Trophoblast cell (in vitro differentiated cells and primary cell): ENCODE measurements at regions not wholly inside any gene's neighbourhood (a gene's known extent, or its start where the extent isn't known, plus 50 kb on each side); places are given as distances from the start of the nearest gene placed in this dataset.
"Not testable (repeated sequence)": the region's sequence is repeated elsewhere in the genome, so short reads cannot be mapped to it uniquely, and the experiment has no call there.

Source experiments
- DNase-seq, 2 donors: peaks; one replicate each; pipeline ENCODE4 v3.0.0-alpha.2; 2016
- H2AFZ ChIP-seq: 2 replicates; pipeline ENCODE4 v1.6.1; 2013; ENCODE audit warnings: low read length, moderate library complexity, mild to moderate bottlenecking; ENCODE audit not compliant: insufficient read depth, poor library complexity
- H2AK5ac ChIP-seq: 2 replicates; pipeline ENCODE4 v1.6.1; 2013; ENCODE audit warnings: mild to moderate bottlenecking, low read length
- H2BK120ac ChIP-seq: 2 replicates; pipeline ENCODE4 v1.6.1; 2013; ENCODE audit warnings: low read length, mild to moderate bottlenecking, moderate library complexity; ENCODE audit not compliant: insufficient read depth, poor library complexity
- H2BK12ac ChIP-seq: 2 replicates; pipeline ENCODE4 v1.6.1; 2013; ENCODE audit warnings: mild to moderate bottlenecking, low read length, moderate library complexity
- H2BK5ac ChIP-seq: 2 replicates; pipeline ENCODE4 v1.6.1; 2013; ENCODE audit warnings: low read length, low read depth, moderate library complexity, mild to moderate bottlenecking; ENCODE audit not compliant: poor library complexity
- H3K14ac ChIP-seq: 2 replicates; pipeline ENCODE4 v1.6.1; 2013; ENCODE audit warnings: mild to moderate bottlenecking, low read length
- H3K18ac ChIP-seq: 2 replicates; pipeline ENCODE4 v1.6.1; 2013; ENCODE audit warnings: mild to moderate bottlenecking, low read length
- H3K23ac ChIP-seq: 2 replicates; pipeline ENCODE4 v1.6.1; 2013; ENCODE audit warnings: low read length
- H3K27ac ChIP-seq: 2 replicates; pipeline ENCODE4 v1.5.1; 2013; ENCODE audit warnings: low read depth, mild to moderate bottlenecking, inconsistent platforms, low read length, moderate library complexity
- H3K27me3 ChIP-seq: 2 replicates; pipeline ENCODE4 v1.6.1; 2013; ENCODE audit warnings: inconsistent platforms, mild to moderate bottlenecking, low read length, moderate library complexity; ENCODE audit not compliant: insufficient read depth
- H3K36me3 ChIP-seq, 2 experiments: 1 replicate in 1 of 2; 2 replicates in 1 of 2; pipeline ENCODE4 v1.6.1; 2013; ENCODE audit warnings: low read length in 2 of 2, mild to moderate bottlenecking in 2 of 2, moderate library complexity in 1 of 2; ENCODE audit not compliant: insufficient read depth in 2 of 2, control insufficient read depth in 1 of 2
- H3K4ac ChIP-seq: 2 replicates; pipeline ENCODE4 v1.6.1; 2013; ENCODE audit warnings: low read depth, mild to moderate bottlenecking, low read length, moderate library complexity
- H3K4me1 ChIP-seq, 2 experiments: 1 replicate in 1 of 2; 2 replicates in 1 of 2; pipeline ENCODE4 v1.6.1; 2013; ENCODE audit warnings: low read length in 2 of 2, mild to moderate bottlenecking in 2 of 2, moderate library complexity in 1 of 2; ENCODE audit not compliant: insufficient read depth in 2 of 2, control insufficient read depth in 1 of 2
- H3K4me2 ChIP-seq: 2 replicates; pipeline ENCODE4 v1.6.1; 2013; ENCODE audit warnings: inconsistent platforms, mild to moderate bottlenecking, low read length, moderate library complexity
- H3K4me3 ChIP-seq: 2 replicates; pipeline ENCODE4 v1.5.1; 2013; ENCODE audit warnings: mild to moderate bottlenecking, low read depth, low read length, inconsistent platforms
- H3K79me1 ChIP-seq: one replicate; pipeline ENCODE4 v1.6.1; 2013; ENCODE audit warnings: low read length
- H3K79me2 ChIP-seq: 2 replicates; pipeline ENCODE4 v1.6.1; 2013; ENCODE audit warnings: low read length, mild to moderate bottlenecking; ENCODE audit not compliant: control insufficient read depth, insufficient read depth, poor library complexity
- H3K9ac ChIP-seq: 2 replicates; pipeline ENCODE4 v1.6.1; 2013; ENCODE audit warnings: mild to moderate bottlenecking, low read length
- H3K9me3 ChIP-seq: 2 replicates; pipeline ENCODE4 v1.6.1; 2013; ENCODE audit warnings: low read depth, mild to moderate bottlenecking, control low read depth, inconsistent platforms, low read length; ENCODE audit not compliant: insufficient read depth
- H4K12ac ChIP-seq: 2 replicates; pipeline ENCODE4 v1.6.1; 2013; ENCODE audit warnings: low read depth, mild to moderate bottlenecking, low read length, moderate library complexity
- H4K8ac ChIP-seq: 2 replicates; pipeline ENCODE4 v1.6.1; 2013; ENCODE audit warnings: low read depth, mild to moderate bottlenecking, low read length, moderate library complexity
- H4K91ac ChIP-seq: one replicate; pipeline ENCODE4 v1.6.1; 2013; ENCODE audit warnings: low read depth, mild to moderate bottlenecking, low read length, moderate library complexity
- WGBS: extraction: QIAGEN DNeasy Blood & Tissue Kit; methylation state at CpG from one replicate; pipeline ENCODE4 v1.1.7; 2013; ENCODE audit warnings: missing lambda C conversion rate; ENCODE audit not compliant: insufficient read length, insufficient coverage; ENCODE audit errors: extremely low coverage; 5-methylcytosine and 5-hydroxymethylcytosine counted together

DNA sequence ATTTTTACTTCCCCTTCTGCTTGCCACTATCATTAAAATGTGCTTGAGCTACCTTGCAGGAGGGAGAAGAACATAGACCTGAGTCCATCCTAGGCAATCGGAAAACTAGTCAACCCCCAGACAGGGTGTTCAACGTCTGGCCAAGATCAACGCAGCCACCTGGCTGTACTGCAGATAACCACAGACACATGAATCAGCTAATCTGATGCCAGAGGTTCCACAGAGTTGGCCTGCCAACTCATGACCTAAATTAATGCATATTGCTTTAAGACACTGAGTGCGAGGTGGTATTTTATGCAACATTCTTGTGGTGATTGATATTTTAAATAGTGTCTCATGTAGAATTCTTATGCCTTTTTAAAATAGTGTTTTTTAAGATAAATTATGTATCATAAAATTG, 1283.8 kb upstream of the PABPC4L start:
- Histone ChIP-seq H2BK120ac (no peak overlapping the region), H3K4me1 (no peaks in the 10 kb centered on the region), H2BK5ac (no peak overlapping the region), H2BK12ac (no peak overlapping the region), H3K27ac (no peak overlapping the region), H2AK5ac (no peak overlapping the region), H3K4ac (no peak overlapping the region), H3K9ac (no peak overlapping the region), H3K4me2 (no peak overlapping the region), H3K9me3 (no peaks in the 10 kb centered on the region), H3K27me3 (no peaks in the 10 kb centered on the region), H3K14ac (no peak overlapping the region), H4K12ac (no peak overlapping the region), H3K23ac (no peak overlapping the region), H2AFZ (no peak overlapping the region), H3K4me3 (no peak overlapping the region), H3K18ac (no peak overlapping the region), H4K8ac (no peak overlapping the region), H3K36me3 (no peaks in the 10 kb centered on the region), H4K91ac (no peak overlapping the region), H3K79me2 (no peaks in the 10 kb centered on the region), H3K79me1 (no peaks in the 10 kb centered on the region)
- DNase-seq: no peak
- no CpG with 5 or more reads among the region's 4 CpGs for WGBS

DNA sequence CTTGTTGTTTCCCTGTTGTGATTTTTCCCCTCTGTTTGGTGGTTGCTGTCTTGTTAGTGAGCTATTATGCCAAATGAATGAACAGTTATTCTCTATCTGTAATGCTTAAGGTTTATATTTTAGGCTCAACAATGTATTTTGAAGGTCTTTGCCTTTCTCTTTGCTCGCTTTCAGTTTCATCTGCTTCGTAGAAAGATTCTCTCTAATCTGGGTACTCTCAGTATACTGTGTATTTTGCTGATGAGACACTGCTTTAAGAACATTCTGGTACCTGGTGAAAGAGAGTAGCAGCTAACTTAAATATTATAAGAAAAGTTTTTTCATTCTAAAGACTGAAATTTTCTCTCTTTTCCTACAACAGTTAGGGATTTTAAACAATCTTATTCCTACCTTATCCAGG, 1274.7 kb upstream of the PABPC4L start:
- Histone ChIP-seq H3K4me2 (no peak overlapping the region), H2BK5ac (no peak overlapping the region), H4K8ac (no peak overlapping the region), H3K27ac (no peak overlapping the region), H2AFZ (no peak overlapping the region), H2AK5ac (no peak overlapping the region), H3K79me1 (no peaks in the 10 kb centered on the region), H3K27me3 (no peaks in the 10 kb centered on the region), H3K4me1 (no peaks in the 10 kb centered on the region), H2BK12ac (no peak overlapping the region), H3K4ac (no peak overlapping the region), H3K9me3 (no peaks in the 10 kb centered on the region), H3K23ac (no peak overlapping the region), H3K79me2 (no peaks in the 10 kb centered on the region), H3K9ac (no peak overlapping the region), H3K14ac (no peak overlapping the region), H3K18ac (no peak overlapping the region), H2BK120ac (no peak overlapping the region), H4K91ac (no peak overlapping the region), H3K4me3 (no peak overlapping the region), H4K12ac (no peak overlapping the region), H3K36me3 (no peaks in the 10 kb centered on the region)
- WGBS: no CpG with 5 or more reads among the region's 2 CpGs
- DNase-seq: no peak

DNA sequence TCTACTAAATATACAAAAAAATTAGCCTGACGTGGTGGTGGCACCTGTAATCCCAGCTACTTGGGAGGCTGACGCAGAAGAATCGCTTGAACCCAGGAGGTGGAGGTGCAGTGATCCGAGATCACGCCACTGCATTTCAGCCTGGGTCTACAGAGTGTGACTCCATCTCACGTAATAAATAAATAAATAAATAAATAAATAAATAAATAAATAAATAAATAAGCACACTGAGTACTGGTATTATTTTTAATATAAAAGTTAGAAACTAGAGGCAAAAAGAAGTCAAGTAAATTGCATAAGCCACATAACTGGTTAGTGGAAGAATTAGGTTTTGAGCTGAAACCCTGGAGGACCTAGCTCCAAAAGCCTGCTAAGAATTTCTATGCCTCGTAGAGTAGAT, 1262.7 kb upstream of the PABPC4L start:
- Histone ChIP-seq H3K79me1 (no peaks in the 10 kb centered on the region), H2BK12ac (no peak overlapping the region), H3K23ac (no peak overlapping the region), H3K4me2 (no peak overlapping the region), H2AK5ac (no peak overlapping the region), H3K9me3 (no peaks in the 10 kb centered on the region), H3K4ac (no peak overlapping the region), H3K4me1 (no peaks in the 10 kb centered on the region), H3K79me2 (no peaks in the 10 kb centered on the region), H4K8ac (no peak overlapping the region), H3K14ac (no peak overlapping the region), H3K4me3 (no peak overlapping the region), H3K27ac (no peak overlapping the region), H3K36me3 (no peaks in the 10 kb centered on the region), H2BK120ac (no peak overlapping the region), H3K27me3 (no peaks in the 10 kb centered on the region), H4K12ac (no peak overlapping the region), H3K18ac (no peak overlapping the region), H2AFZ (no peak overlapping the region), H2BK5ac (no peak overlapping the region), H3K9ac (no peak overlapping the region), H4K91ac (no peak overlapping the region)
- no peak for DNase-seq
- no CpG with 5 or more reads among the region's 7 CpGs for WGBS

DNA sequence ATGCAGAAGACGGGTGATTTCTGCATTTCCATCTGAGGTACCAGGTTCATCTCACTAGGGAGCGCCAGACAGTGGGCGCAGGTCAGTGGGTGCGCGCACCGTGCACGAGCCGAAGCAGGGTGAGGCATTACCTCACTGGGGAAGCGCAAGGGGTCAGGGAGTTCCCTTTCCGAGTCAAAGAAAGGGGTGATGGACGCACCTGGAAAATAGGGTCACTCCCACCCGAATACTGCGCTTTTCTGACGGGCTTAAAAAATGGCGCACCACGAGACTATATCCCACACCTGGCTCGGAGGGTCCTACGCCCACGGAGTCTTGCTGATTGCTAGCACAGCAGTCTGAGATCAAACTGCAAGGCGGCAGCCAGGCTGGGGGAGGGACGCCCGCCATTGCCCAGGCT, 1246.0 kb upstream of the PABPC4L start:
- not testable (repeated sequence) for H3K27me3 ChIP-seq, H4K8ac ChIP-seq, H3K27ac ChIP-seq, H4K91ac ChIP-seq, H3K9ac ChIP-seq, H3K14ac ChIP-seq, H3K4me1 ChIP-seq, H3K79me1 ChIP-seq, H2BK5ac ChIP-seq, H3K79me2 ChIP-seq, H3K36me3 ChIP-seq, H2AK5ac ChIP-seq, H3K4me3 ChIP-seq, H4K12ac ChIP-seq, H2BK12ac ChIP-seq, H3K9me3 ChIP-seq, H2AFZ ChIP-seq, DNase-seq, H3K4ac ChIP-seq, H3K23ac ChIP-seq, H3K4me2 ChIP-seq, H2BK120ac ChIP-seq, H3K18ac ChIP-seq
- no CpG with 5 or more reads among the region's 22 CpGs for WGBS
